A673 (cell line): ENCODE measurements at regions not wholly inside any gene's neighbourhood (a gene's known extent, or its start where the extent isn't known, plus 50 kb on each side); places are given as distances from the start of the nearest gene placed in this dataset.

Experiments used
- EZH2 ChIP-seq: fragments of 200-600 bp; sonication (generic); IDR thresholded peaks from 2 replicates; pipeline ENCODE4 v1.6.1; 2017; ENCODE audit warnings: borderline replicate concordance, low read depth, mild to moderate bottlenecking, mixed read lengths, antibody characterized with exemption, low read length; ENCODE audit not compliant: poor library complexity, severe bottlenecking
- TF ChIP-seq, protein P1 (sequence below): fragments of 300-800, 200-600 bp; sonication (generic); conservative IDR thresholded peaks from 2 replicates; pipeline ENCODE4 v1.5.1; 2017; ENCODE audit warnings: low read depth, mild to moderate bottlenecking, antibody characterized with exemption, low read length, moderate library complexity, mixed read lengths

DNA sequence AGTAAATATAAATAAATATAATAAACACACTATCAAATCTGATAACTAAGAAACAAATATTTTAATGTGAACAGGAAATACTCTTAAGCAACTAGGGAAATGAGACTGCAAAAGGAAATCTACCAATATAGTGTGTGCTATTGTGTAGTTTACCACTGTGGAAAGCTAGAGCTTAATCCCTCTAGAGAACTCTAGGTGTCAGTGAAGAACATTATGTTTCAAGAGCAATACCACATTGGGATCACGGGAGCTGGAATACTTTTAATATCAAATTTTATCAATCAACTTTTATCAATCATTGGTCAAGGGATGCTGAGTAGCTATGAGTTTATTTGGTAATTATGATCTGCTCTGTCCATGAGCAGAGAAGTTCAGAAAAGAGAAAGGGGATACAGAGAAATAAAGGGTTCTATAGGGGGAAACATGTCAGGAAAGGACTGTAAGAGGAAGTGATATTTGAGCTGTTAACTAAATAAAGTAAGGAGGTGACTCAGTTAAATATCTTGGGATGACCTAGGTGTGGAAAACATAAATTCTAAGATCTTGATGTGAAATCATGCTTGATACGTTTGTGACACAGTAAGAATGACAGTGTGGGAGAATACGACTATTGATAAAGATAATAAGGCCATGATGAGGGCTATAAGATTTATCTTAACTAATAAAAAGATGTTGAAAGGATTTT lies 762.2 kb upstream of the ALCAM start:
- TF ChIP-seq, protein P1, sequence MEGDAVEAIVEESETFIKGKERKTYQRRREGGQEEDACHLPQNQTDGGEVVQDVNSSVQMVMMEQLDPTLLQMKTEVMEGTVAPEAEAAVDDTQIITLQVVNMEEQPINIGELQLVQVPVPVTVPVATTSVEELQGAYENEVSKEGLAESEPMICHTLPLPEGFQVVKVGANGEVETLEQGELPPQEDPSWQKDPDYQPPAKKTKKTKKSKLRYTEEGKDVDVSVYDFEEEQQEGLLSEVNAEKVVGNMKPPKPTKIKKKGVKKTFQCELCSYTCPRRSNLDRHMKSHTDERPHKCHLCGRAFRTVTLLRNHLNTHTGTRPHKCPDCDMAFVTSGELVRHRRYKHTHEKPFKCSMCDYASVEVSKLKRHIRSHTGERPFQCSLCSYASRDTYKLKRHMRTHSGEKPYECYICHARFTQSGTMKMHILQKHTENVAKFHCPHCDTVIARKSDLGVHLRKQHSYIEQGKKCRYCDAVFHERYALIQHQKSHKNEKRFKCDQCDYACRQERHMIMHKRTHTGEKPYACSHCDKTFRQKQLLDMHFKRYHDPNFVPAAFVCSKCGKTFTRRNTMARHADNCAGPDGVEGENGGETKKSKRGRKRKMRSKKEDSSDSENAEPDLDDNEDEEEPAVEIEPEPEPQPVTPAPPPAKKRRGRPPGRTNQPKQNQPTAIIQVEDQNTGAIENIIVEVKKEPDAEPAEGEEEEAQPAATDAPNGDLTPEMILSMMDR: peak; percentile 65
- no peak for TF ChIP-seq EZH2
